ENCODE measurements at regions not wholly inside any gene's neighbourhood (a gene's known extent, or its start where the extent isn't known, plus 50 kb on each side); places are given as distances from the start of the nearest gene placed in this dataset.

DNA sequence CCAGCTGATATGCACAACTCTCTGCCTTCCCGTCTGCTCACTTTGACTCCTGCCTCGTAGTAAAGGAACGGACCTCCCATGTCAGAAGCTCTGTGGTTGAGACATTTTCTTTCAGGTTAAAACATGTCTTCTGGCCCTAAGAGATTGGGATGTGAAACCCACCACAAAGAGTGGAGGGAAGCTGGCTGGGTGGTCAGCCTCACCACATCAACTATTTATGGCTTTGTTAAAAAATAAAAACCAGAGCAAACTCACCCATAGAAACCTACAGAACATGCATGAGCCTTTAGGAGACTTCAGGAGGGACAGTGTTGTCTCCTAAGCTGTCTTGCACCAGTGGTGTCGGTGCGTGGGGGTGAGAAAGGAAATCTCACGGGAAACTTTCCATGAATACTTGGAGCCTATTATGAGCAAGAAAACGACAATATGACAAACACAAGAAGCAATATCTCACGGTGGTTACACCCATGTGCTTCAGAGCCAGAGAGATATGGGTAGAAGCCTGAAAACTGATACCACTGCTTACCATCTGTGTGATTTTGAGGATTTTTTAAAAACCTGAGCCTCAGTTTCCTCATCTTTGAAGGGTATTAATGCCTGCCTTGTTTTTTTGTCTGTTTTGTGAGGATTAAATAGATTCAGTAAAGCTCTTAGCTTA lies 61.7 kb upstream of the XYLT1 start:
- no peak for DNase-seq

DNA sequence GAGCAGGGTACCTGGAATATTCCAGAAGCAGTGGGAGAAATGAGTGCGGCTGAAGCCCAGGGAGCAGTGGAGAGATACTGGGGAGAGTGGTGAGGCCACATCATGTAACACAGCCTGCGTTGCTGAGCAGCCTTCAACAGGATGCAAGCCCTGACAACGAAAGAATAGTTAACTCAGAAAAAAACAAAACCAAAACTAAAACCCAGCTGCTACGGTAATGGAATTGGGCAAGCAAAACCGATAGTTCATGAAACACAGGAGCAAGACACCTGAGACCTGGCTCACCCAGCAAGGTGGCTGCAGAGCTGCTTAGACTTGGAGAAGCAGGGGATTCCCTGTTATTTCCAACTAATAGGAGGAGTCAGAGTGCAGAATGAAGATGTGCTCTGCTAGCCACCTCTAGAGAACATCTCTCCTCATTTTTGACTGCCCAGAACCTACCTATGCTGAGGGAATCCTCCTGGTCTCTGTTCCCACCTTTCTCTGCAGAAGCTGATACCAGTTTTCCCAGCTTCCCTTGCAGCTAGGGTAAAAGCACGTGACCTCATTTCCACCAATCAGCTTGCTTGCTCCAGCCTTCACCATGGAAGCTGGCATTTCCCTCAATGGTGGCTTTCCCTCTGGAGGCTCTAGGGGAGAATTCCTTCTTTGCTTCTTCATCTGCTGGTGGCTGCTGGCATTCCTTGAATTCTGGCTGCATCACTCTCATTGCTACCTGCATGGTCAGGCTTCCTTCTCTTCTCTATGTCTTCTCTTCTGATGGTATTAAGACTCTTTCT lies 59.4 kb upstream of the XYLT1 start:
- peak in 1 of 2 donors; percentile 12 for DNase-seq

DNA sequence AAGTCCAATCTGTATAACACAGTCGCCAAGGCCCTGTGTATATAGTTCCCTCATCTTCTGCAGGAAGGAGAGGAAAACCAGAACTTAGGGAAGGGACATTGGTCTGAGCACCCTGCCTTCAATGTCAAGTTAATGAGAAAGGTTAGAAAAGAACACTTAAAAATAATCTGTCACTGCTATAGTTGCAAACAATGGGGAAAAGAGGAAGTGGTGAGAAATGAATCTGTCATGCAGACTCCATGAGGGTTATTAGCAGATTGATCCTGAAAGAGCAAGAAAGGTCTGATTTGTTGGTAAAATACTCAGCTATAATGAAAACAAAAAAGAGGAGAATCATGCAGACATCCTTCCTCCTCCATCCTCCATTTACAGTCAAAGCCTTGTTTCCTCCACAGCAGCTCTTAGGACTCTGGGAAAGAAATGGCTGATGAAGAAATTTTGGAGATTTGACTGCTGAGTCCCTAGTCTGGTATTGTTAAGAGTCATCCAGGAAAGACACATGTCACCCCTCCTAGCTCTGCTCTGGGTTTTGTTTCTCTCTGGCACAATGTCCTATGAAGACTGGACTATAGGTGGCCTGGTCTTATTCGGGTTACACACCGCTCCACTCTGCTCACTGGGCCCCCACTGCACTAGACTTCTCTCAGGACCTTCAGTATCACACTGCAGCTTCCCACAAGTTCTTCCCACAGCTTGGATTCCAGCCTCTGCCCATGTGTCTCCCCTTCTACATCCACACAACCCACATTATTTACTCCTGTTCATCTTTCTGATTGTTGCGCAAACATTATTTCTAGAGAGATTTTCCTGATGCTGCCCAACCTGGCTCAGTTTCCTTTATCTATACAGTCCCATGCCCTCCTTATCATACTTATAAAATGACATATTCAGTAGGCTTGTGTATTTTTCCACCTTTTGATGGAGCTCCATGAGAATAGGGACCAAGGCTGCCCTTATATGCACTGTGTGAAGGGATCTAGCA lies 56.5 kb upstream of the XYLT1 start:
- no peak for DNase-seq

DNA sequence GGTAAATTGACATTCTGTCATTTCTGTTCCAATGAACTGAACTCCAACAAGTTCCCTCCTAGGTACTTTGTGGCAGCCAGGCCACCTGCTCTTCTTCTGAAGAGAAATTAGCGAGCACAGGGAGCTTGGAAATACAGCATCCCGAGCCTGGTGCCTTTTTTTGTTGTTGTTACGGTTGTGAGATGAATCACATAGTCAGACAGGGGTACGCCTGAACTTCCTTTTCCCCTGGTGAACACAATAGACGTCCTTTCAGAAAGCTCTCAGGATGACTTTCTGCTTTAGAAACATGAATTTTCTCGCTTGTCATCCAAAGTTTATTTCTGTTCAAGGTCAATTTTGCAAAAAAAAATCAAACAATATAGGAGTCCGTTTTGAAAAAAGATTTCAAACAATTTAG lies 53.9 kb upstream of the XYLT1 start:
- no peak for DNase-seq

DNA sequence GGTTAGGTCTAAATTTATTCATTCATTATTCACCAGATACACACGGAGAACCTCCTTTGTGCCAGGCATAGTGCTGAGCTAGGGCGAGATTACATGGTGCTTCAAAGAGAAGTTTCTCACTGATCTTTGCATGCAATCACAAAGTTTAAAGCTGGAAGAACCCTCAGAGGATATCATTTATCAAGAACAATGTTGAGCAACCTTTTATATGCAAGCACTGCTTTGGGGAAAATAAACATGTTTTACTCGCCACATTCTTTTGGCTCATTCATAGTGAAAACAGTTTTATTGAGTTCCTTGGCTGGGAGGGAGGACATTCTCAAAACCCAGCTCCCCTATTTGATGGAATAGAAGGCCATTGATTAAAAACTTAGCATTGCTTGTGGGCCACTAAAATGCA lies 49.8 kb upstream of the XYLT1 start:
- DNase-seq: no peak
